LNCaP clone FGC (cell line): ENCODE measurements at regions not wholly inside any gene's neighbourhood (a gene's known extent, or its start where the extent isn't known, plus 50 kb on each side); places are given as distances from the start of the nearest gene placed in this dataset.
"Not testable (repeated sequence)": the region's sequence is repeated elsewhere in the genome, so short reads cannot be mapped to it uniquely, and the experiment has no call there.

Source experiments
- DNase-seq: peaks from one replicate; pipeline ENCODE4 v3.0.0-alpha.2; 2011; ENCODE audit warnings: low read depth
- H3K4me3 ChIP-seq: 2 replicates; pipeline ENCODE4 v1.5.1; 2011; ENCODE audit warnings: mild to moderate bottlenecking, low read depth, low read length, control low read depth
- TF ChIP-seq, protein P1 (sequence below): IDR thresholded peaks from 2 replicates; pipeline ENCODE4 v1.5.1; 2012; ENCODE audit warnings: mild to moderate bottlenecking; ENCODE audit not compliant: control insufficient read depth, insufficient read depth; ENCODE audit errors: extremely low read depth

DNA sequence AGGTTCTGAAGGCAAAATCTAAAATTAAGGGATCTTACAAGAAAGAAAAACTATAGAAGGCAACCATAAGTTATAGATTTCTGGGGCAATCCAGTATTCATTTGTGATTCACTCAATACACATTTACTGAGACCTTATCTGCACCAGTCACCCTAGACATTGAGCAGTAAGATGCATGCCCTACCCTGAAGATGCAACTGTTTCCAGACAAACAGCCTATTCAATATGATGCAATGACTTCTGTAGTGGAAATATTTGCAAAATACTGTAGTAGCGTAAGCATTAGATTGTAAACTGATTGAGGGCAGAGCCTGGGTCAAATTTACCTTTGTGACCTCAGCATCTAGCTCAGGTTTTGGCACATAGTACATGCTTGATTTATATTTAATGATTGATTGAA lies 256.2 kb upstream of the ACTBL2 start:
- no peak for DNase-seq
- no peak overlapping the region for H3K4me3 ChIP-seq
- TF ChIP-seq, protein P1, sequence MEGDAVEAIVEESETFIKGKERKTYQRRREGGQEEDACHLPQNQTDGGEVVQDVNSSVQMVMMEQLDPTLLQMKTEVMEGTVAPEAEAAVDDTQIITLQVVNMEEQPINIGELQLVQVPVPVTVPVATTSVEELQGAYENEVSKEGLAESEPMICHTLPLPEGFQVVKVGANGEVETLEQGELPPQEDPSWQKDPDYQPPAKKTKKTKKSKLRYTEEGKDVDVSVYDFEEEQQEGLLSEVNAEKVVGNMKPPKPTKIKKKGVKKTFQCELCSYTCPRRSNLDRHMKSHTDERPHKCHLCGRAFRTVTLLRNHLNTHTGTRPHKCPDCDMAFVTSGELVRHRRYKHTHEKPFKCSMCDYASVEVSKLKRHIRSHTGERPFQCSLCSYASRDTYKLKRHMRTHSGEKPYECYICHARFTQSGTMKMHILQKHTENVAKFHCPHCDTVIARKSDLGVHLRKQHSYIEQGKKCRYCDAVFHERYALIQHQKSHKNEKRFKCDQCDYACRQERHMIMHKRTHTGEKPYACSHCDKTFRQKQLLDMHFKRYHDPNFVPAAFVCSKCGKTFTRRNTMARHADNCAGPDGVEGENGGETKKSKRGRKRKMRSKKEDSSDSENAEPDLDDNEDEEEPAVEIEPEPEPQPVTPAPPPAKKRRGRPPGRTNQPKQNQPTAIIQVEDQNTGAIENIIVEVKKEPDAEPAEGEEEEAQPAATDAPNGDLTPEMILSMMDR = no peak

DNA sequence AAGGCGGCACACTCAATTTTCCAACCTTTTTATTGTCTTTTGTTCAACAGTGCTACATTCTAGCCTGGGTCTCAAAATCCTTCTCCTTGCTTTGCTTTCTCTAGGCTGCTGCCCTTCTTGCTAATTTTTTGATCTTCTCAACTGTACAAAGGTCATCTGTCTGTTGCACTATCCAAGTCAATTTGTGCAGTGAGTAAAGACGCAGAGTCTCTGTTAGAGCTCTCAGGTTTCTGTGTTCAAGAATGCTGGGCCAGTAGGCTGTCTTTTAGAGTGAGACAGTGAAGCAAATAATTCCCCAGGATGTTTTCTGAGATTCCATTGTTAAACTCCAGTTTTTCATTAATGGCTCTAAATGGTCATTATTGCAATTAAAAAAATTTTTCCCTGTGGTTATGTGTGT lies 255.7 kb upstream of the ACTBL2 start:
- no peak overlapping the region for H3K4me3 ChIP-seq
- no peak for DNase-seq
- TF ChIP-seq, protein P1 = no peak

DNA sequence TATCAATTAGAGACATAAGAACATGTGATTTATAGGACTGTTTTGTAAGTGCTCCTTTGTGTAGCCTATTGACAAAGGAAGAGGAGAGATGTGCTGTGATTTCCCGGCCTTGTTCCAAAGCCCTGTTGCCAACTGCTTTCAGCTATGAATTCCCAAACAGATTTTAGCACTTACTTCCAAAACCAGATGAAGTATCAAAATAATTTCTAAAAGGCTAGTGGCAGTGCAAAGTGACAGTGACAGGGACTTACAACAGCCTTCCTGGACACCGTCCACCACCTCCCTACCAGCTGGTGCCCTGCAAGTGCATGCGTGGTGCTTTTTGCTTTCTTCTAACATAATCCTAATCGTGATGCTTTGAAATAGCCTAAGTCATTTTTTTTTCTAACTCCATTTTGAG lies 254.1 kb upstream of the ACTBL2 start:
- TF ChIP-seq, protein P1 = no peak
- DNase-seq = no peak

DNA sequence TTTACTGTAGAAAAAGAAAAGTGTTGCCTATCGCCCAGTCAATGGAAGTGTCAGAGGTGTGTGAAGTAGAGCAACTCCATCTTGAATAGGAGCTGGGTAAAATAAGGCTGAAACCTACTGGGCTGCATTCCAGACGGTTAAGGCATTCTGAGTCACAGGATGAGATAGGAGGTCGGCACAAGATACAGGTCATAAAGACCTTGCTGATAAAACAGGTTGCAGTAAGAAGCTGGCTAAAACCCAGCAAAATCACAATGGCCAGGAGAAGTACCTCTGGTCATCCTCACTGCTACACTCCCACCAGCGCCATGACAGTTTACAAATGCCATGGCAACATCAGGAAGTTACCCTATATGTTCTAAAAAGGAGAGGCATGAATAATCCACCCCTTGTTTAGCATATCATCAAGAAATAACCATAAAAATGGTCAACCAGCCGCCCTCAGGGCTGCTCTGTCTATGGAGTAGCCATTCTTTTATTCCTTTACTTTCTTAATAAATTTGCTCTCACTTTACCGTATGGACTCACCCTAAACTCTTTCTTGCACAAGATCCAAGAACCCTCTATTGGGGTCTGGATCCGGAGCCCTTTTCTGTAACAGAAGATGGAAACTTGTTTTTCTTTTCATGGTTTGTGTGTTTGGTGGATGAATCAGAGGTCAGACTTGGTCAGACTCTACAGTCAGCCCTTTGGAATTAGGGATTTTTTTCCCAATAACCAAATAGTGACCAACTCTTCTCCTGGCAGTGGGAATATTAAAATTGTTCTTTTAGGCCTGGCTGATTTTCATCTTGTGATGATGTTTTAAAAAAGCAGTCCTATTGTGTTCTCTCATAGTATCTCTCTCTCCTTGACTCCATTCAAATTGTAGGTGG lies 252.9 kb upstream of the ACTBL2 start:
- H3K4me3 ChIP-seq = not testable (repeated sequence)

More for the DNA sequence above, 254.1 kb upstream of the ACTBL2 start:
- H3K4me3 ChIP-seq = no peak overlapping the region

DNA sequence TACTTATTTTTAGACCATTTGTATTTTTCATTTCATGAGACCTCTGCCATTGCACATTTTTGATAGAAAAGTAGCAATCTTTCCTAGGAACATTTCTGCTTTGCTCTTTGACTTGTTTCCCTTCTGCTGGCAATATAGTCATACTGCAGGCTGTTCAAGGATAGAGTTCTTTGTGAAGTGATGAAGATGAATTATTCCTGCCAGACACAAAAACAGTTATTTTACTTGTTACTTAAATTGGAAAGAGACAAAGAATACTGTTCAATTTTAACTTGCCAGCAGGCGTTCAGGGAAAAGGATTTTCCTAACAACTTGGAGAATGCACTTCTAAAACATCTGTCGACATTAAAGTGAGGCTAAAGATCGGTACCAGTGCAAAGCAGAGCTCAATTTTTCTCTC lies 251.7 kb upstream of the ACTBL2 start:
- DNase-seq = no peak
- TF ChIP-seq, protein P1 = no peak
- no peak overlapping the region for H3K4me3 ChIP-seq

More for the DNA sequence above, 252.9 kb upstream of the ACTBL2 start:
- not testable (repeated sequence) for DNase-seq

DNA sequence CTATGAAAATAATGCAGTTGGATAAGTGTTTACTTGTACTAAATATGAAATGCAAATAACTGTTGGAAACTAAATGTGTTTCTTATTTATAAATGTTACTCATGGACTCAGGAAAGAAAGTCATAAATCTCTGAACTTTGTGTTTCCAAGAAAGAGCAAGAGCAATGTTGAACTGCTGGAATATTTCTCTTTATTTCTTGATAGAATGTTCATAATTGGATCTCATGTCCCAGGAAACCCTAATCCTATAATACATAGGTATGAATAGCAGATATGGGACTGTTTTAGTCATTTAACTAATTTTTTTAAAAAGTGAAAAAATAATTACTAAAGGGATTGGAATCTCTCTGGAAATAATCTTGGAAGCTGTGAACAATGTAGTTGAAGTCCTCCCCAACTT lies 245.0 kb upstream of the ACTBL2 start:
- no peak overlapping the region for H3K4me3 ChIP-seq
- TF ChIP-seq, protein P1 = no peak
- no peak for DNase-seq

DNA sequence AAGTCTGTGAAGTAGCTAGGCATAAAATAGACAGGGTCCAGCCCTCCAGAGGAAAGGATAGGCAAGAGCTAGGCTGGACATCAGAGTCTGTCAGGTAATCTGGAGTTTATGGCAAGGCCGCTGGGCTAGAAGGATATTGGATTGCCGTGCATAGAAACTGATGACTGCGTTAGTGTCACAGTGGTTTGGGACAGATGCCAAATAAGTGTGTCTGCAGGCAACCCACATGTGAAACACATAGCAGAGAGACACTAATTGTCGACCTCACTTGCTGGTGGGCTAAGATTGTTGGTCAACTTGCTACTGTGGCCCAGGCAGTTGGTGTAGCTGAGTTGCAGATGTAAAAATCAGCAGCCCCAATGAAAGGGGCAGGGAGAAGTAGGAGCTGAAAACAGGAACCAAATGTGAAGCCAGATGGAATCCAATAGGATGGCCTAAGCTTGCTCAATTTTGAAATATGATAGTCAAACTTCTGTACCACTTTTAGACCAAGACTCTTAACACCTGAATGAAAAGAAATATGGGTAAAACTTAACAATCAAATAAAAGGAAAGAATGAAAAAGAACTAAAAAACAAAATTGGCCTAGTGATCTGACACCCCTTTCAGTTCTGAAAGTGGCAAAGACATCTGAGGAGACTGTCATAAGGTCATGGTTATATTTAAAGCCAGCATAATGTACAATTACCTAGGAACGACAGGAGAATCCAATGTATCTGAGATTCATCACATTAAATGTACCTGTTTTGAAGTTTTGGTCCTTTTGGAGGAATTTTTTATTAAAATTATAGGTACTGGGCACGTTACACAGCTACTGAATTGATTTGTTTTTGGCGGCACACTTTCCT lies 243.3 kb upstream of the ACTBL2 start:
- TF ChIP-seq, protein P1 = no peak
- no peak overlapping the region for H3K4me3 ChIP-seq
- DNase-seq = no peak
